Gastrocnemius medialis (tissue), 4 donors: ENCODE measurements at regions not wholly inside any gene's neighbourhood (a gene's known extent, or its start where the extent isn't known, plus 50 kb on each side); places are given as distances from the start of the nearest gene placed in this dataset.

Source experiments
- CTCF ChIP-seq, 5 experiments: fragments of 450-650 bp in 3 of 5; fragments of 200-600 bp in 2 of 5; sonication (generic) in 2 of 5; IDR thresholded peaks in 4 of 5; conservative IDR thresholded peaks in 1 of 5; 1 replicate in 4 of 5; 2 replicates in 1 of 5; pipeline ENCODE4 v1.5.1; 2016 to 2019; ENCODE audit warnings: antibody characterized with exemption in 5 of 5, mild to moderate bottlenecking in 3 of 5, moderate library complexity in 3 of 5
- POLR2A ChIP-seq, 2 donors: fragments of 450-650 bp; IDR thresholded peaks; one replicate each; pipeline ENCODE4 v1.6.1; 2017; ENCODE audit warnings: antibody characterized with exemption in 2 of 2, mild to moderate bottlenecking in 2 of 2, moderate library complexity in 2 of 2

- no peak for TF ChIP-seq CTCF (IDR thresholded peaks at IDR 0.05 in 4 of 5, conservative IDR thresholded peaks at IDR 0.05 in 1 of 5)
- TF ChIP-seq POLR2A (IDR thresholded peaks at IDR 0.05) = no peak
Observed at GRCh38 chr2:57558312-57558711, 488.3 kb upstream of the VRK2 start.
